GM19455 (cell line): ENCODE measurements at regions not wholly inside any gene's neighbourhood (a gene's known extent, or its start where the extent isn't known, plus 50 kb on each side); places are given as distances from the start of the nearest gene placed in this dataset.
"Not testable (repeated sequence)": the region's sequence is repeated elsewhere in the genome, so short reads cannot be mapped to it uniquely, and the experiment has no call there.

ENCODE experiments used
- ATAC-seq: cut with Tn5 transposase; IDR thresholded peaks from one replicate; pipeline ENCODE4 v1.9.1; 2021; ENCODE audit not compliant: unreplicated experiment

DNA sequence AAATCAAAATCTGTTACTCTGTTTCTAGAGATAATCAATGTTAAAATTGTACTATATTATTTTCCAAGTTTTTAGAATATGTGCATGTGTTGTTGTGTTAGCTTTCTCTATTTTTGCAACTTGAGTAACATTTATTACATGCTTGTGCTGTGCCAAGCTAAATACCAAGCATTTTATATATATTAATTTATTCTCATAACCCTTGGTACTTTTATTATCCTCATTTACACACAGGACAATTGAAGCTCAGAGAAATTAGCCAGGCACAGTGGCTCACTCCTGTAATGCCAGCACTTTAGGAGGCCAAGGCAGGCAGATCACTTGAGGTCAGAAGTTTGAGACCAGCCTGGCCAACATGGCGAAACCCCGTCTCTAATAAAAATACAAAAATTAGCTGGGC is 254.0 kb upstream of the DMRT1 start:
- no peak for ATAC-seq

DNA sequence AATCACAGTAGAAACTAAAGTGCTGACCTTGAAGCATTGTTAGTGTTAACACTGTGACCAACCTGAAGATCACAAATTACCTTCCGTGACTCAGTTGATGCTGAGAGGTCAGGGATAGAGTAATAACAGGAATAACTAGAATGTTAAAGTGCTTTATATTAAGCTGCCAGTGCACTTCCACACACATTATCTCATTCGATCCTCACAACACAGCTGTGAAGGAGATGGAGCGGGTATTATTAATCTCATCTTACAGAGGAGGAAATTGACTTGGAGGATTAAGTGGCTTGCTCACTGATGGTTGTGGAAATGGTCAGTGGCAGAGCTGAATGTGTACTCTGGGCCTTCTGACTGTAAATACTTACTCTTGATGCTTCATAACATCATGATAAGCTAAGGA is 252.5 kb upstream of the DMRT1 start:
- no peak for ATAC-seq

DNA sequence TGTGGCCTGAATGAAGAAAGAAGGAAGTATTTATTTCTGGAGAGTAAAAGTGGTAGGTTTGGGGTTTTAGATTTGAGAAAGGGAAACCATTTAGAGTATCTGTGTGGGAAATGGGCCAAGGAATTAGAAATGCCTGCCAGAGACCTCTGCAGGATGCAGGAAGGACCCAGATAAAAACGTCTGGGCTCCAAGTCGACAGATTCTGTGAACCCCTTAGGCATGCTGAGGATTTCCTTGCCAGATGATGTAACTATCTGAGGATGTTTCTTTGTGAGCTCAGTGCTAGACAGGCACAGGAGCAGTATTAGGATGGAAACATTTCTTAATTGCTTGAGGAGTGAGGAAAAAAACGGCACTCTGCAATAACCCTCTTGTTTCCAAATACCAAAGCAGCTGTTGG is 251.8 kb upstream of the DMRT1 start:
- ATAC-seq: no peak

DNA sequence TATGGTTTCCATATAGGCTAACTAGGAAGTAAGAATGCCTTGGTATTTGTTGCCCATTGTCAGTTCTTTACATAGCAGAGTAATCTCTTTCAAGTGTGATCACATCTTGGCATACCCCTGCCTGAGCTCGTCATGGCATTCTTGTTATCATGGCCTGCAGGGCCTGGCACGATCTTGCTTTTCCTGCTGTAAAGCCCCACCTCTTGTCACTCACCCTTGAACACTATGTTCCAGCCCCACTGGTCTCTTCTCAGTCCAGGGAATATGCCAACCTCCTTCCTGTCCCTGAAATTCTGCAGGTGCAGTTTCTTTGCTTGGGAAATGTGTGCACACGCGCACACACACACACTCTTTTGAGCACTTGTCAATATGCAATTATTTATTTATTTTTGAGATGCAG is 250.2 kb upstream of the DMRT1 start:
- ATAC-seq: no peak

DNA sequence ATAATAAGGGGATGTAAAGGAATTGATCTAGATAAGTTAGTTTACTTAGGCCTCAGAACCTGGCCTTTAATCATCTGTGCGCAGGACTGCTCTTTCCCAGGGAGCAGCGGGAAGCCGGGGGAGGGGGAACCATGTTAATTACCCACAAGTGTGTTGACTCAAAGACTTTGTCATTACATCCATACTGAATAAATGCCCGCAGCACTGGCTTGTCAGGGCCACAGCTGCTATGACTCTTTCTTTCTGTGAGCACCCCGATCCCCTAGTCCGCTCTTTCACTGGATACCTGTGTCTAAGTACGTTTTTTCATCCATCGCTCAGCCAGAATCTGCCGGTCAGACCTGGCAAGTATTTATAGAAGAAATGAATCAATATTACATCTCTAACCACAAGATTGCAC is 249.3 kb upstream of the DMRT1 start:
- ATAC-seq: no peak

DNA sequence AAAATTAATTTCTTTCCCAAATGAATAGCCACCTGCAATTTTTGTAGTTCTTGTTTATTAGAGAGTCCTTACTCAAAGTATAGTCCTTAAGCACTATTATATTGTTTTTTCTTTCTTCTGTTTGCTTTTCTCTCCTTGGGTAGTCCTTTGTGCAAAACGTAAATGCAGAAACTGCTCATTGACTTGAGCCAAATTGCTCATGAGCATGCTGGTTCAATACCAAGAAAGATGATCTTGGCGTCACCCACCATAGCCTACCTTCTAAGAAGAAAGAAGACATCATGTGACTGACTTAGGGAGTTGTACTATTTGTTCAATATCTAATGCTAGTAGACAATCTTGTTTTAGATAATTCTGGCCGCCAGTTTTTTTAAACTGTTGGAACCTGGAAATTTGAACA is 248.8 kb upstream of the DMRT1 start:
- ATAC-seq: no peak

DNA sequence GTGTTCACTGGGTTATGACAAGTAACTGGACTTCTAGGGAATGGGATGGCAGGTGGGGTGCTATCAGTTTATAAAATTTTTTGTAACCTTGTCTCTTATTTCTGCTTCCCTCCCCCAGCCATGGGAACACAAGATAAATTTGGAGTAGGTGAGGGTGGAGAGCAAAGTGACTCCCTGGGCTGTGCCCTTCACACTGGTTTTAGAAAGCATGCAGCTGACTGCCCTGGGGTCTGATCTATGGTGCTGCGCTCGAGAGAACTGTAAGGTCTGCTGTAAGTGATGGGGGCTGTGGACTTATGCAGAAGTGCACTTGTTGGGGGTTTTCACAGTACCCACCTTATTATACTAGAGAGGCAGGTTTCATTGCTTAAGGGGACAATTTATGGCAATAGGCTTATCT is 247.7 kb upstream of the DMRT1 start:
- ATAC-seq: no peak

DNA sequence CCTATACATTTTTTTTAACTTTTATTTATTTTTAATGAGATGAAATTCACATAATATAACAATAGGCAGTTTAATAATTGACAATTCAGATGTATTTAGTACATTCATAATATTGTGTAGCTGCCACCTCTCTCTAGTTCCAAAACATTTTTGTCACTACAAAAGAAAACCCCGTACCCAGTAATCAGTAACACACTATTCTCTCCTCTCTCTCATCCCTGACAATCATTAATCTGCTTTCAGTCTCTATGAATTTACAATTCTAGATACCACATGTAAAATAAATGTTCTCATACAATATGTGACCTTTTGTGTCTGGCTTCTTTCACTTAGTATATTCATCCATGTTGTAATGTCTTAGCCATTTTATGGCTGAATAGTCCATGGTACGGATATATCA is 244.8 kb upstream of the DMRT1 start:
- no peak for ATAC-seq

DNA sequence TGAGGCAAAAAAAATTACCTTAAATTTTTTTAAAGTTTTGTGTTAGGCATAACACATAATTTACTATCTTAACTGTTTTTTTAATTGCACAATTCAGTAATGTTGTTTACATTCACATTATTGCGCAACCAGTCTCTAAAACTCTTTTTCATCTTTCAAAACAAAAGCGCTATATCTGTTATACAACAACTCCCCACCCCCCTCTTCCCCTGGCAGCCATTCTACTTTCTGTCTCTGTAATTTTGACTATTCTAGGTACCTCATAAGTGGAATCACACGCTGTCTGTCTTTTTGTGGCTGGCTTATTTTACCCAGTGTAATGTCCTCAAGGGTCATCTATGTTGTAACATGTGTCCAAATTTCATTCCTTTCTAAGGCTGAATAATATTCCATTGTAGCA is 241.5 kb upstream of the DMRT1 start:
- no peak for ATAC-seq

DNA sequence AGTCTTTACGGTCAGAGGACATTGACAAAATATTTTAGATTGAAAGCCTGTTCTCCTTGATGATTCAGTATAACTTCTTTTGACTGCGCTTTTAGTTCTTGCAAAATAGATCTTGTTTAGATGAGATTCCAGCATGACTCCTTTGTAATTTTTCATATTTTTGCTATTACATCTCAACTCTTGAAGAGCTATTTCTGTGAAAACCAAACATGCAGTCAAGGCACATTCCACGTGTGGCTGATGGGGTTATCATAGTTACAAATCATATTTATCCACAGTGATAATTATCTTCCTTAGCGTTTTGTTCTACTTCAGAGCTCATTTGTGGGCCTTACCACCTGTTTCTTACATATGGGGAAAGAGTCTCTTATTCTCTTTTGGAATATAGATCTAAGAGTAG is 238.8 kb upstream of the DMRT1 start:
- no peak for ATAC-seq

DNA sequence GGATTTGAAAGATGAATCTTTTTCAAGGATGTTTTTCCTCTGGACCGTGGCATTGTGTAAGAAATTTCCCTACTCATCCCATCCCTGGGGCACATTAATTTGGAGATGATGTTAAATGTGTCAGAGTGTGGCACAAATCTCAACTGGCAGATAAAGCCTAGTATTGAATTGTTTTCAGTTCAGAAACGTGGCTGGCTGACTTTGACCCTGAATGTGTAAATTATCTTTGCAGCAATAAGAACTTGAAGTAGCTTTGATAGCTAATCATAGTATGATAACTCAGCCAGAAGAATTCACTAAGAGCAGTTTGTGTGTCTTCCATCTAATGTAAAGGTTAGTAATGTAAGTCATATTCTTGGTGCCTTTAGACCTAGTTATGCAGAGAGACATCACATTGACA is 238.4 kb upstream of the DMRT1 start:
- no peak for ATAC-seq

DNA sequence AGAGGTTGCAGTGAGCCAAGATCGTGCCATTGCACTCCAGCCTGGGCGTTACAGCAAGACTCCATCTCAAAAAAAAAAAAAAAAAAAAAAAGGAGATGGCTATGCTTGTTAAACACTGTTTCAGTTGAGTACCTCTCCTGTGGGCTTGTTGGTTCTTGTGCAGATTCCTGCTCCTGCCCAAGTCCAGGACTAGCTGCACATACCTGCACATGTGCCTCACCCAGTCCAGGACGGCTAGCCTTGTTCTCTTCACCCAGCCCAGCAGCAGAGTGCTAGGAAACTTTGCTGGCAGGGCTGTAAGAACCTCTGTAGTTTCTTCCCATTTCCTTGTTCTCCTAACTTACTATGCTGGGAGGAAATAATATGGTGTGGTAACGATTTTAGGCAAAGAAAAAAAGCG is 234.1 kb upstream of the DMRT1 start:
- no peak for ATAC-seq

DNA sequence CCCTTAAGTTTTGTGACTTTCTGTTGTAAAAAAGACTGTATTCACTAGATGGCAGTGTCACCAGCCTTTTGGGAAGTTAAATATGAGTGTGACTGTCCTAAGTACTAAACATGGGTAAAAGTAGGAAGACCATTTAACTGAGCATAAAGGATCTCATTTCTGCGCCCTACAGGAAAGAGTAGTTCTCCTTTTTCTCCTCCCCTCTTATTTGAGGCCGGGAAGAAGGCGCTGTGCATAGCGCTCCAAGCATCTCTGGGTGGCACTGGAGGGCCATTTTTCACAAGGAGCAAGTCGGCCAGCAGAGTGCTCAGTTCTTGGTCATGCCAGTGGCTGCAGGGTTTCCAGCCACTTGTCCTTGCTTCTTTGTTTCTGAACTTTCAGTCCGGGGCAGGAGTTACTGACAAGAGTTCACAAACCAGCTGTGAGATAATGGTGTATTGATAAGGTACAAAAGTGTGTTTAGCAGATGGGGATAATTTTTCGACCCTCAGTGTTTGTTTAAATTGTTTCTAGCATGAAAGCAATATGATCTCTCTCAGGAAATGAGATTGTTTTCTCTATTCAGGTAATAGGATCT is 227.6 kb upstream of the DMRT1 start:
- peak; percentile 81 for ATAC-seq

DNA sequence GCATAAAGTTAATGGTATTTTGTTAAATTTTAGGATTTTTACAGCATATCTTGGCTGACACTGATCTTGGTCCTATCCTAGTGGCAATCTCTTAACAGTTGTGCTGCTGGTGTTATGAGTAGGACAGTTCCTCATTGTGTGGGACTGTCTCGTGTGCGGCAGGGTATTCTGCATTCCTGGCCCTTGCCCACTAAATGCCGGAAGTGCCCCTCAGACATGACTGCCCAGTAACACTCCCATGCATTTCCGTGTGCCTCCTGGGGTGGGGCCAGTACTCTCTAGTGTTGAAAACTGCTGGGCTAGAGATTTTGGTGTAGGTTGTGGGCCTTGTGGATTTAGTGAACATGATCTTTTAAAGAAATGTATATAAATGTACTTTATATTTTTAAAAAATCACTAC is 227.1 kb upstream of the DMRT1 start:
- ATAC-seq: no peak

DNA sequence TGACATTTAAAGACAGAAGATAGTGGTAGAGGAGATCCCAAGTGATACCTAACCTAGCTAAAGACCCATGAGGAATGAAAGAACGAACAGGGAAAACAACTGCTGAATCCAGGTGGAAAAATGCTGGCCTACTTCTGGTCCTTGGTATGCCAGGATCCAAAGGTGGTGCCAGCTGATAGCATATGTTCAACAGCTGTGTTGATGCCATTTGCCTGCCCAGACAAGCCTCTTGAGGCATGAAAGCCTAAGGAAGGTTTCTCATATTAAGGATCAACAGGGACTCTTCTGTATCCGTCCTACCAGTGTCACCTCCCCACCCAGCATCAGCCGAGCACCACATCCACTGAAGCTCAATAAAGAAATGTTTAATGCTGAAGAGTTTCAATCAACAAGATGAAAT is 225.7 kb upstream of the DMRT1 start:
- no peak for ATAC-seq

DNA sequence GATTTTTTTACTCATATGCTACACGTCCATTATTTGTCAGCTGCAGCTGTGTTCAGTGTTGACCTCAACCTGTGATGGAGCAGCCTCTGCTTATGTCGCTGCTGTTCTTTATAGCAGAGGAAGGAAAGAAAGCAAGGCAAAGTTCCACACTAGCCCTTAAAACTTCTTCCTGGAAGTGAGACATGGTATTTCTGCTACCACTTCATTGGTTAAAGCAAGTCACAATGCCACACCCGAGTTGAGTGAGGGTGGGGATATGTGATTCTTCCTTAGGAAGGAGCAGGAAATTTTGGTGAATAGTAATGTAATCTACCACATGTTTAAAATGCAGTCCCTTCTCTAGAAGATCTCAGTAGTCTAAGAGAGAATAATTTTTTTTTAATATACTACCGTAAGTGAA is 224.8 kb upstream of the DMRT1 start:
- ATAC-seq: no peak

DNA sequence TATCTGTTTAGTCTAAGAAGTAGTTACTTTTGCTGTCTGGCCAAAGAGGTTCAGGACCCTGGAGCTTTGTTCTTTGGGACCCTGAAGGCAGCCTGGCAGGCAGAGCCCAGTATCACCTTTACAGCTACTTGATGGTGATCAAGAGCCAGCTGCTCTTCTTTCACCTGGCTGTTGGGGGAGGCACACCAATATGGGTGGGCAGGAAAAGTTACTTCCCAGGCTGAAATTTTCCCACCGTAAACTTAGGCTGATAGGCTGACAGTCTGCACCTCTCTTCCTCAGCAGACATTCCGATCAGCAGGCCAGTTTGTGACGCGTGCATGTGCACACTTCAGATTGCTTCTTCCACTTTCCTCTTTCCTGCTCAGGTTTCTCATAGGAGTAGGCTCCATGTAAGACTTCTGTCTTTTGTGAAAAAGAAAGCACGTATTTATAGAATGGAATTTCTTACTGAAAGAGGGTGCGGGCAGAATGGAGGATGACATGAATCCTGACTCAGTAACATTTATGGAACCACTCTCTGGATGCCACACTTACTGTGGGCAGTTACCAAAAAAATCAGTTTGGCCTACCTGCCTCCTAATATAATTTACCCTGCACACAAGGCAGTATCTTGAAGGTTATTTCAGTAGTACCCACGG is 223.9 kb upstream of the DMRT1 start:
- ATAC-seq: no peak

DNA sequence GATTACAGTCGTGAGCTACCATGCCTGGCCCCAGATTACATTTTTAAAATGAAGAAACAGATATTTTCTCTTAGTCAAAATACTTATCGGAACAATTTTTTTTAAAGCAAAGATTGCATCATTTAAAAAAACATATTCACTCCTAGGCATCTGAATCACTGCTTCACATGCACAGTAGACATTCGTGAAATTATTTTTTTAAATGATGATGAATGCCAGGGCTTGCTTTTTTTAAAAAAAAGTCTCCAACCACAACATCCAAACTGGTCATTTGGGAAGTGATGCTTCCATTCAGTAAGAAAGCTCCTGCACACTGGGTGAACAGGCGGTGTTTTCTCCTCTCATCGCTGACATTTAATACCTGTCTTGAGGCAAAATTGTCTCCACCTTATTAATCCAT is 223.0 kb upstream of the DMRT1 start:
- no peak for ATAC-seq

DNA sequence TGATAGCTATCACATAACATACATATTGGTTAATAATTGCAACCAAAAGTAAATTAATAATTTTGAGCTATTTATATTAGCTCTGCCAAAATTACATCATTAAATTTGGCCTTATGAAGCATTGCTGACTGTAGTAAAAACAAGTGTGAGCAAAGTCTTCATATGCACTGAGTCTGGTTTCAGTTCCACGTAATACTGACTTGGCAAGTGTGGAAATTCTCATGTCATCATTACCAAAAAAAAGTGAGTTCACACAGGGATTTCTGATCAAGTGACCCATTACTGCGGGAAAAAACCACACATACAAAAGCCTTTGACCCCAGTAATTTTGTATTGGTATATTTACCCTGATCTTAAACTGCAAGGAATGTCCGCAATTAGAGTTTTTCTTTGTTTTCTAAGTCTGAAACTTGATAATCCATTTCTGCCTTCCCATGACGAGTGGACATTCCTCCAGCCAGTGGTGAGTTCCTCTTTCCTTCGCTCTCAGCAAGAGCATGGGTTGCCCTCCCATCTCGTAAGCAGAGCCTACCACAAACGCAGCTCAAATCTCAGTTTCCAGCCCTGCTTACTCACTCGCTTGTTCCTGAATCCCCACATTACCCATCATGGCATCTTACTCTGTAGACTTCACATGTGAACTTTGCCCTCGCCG is 220.2 kb upstream of the DMRT1 start:
- no peak for ATAC-seq

DNA sequence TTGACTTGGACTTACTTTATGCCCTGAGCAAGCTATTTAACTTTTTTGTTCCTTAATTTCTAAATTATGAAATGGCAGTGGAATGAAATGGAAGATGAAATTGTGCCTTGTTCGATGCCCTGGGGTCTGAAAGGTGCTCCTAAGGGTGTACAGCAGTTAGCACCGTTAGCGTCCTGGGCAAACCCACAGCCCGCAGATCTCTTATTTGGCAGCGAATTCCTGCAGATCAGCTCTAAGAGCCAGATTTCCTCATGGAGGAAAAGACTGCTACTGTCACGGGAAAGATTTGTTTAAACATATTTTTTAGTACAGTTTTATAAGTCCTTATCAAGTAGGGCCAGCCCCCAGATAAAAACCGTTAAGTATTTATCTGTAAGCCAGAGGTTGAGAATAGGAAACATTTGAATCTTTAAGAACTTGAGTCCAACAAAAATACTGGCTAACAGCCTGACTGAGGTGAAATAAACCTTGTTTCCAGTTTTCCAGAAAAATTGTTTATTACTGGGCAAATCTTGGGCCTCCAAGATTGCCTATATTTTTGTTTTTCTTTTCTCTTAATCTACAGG is 216.5 kb upstream of the DMRT1 start:
- no peak for ATAC-seq

DNA sequence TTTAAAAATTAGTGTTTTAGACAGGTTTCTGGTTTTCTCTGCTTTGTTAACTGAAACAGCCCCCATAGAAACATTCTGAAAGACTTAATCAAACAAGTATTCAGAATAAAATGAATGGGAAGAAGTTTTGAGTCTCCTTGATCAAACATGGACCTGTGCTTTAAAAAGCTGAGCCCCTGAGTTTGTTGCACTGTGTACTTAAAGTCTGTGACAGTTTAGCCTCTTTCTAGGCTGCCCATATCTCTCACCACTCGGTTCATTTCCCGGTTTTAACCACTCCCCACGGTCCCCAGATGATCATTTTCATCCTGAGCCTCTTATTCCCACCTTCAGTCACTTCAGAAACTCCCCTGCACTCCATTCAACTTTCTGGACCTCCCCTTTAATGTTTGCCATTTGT is 215.9 kb upstream of the DMRT1 start:
- ATAC-seq: no peak

DNA sequence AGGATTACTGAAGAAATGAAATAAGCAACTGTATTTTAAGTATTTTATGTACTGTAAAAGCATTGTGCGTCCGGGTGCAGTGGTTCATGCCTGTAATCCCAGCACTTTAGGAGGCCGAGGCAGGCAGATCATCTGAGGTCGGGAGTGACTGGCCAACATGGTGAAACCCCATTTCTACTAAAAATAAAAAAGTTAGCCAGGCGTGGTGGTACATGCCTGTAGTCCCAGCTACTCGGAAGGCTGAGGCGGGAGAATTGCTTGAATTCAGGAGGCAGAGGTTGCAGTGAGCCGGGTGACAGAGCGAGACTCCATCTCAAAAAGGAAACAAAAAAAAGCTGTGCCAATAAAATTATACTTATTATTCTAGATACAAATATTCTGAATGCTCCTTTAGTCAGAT is 215.4 kb upstream of the DMRT1 start:
- ATAC-seq: not testable (repeated sequence)

DNA sequence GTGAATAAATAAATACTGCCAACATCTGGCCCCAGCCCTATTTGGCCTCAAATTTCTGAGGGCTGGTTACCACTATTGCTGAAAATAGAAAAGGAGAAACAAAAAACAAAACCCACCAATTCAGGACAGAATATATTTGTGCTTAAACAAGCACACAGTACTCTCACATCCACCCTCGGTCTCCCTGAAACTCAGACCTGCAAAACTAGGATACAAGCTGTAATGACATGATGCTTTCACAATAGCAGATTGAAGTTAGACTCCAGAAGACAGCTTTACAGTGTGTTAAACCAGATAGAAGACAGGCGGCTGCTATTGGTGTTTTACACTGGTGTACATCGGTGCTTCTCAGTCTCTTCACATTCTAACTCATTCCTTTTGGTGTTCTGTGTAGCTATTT is 214.9 kb upstream of the DMRT1 start:
- no peak for ATAC-seq
